ENCODE measurements at regions not wholly inside any gene's neighbourhood (a gene's known extent, or its start where the extent isn't known, plus 50 kb on each side); places are given as distances from the start of the nearest gene placed in this dataset.
"Not testable (repeated sequence)": the region's sequence is repeated elsewhere in the genome, so short reads cannot be mapped to it uniquely, and the experiment has no call there.

DNA sequence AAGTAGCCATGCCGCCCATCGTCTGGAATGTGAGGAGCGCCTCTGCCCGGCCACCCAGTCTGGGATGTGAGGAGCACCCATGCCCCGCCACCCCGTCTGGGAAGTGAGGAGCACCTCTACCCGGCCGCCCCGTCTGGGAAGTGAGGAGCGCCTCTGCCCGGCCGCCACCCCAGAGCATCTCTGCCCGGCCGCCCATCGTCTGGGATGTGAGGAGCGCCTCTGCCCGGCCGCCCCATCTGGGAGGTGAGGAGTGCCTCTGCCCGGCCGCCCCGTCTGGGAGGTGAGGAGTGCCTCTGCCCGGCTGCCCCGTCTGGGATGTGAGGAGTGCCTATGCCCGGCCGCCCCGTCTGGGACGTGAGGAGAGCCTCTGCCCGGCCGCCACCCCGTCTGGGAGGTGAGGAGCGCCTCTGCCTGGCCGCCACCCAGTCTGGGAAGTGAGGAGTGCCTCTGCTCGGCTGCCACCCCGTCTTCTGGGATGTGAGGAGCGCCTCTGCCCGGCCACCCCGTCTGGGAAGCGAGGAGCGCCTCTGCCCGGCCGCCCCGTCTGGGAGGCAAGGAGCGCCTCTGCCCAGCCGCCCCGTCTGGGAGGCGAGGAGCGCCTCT is 126.7 kb upstream of the MED14 start:
- CTCF ChIA-PET; H3K4me1 Mint-ChIP-seq; H3K4me3 Mint-ChIP-seq; H3K27ac Mint-ChIP-seq; H3K9me3 Mint-ChIP-seq (ENCODE audit: low read depth); ATAC-seq; H3K36me3 Mint-ChIP-seq; H3K27me3 Mint-ChIP-seq; DNase-seq: not testable (repeated sequence)

DNA sequence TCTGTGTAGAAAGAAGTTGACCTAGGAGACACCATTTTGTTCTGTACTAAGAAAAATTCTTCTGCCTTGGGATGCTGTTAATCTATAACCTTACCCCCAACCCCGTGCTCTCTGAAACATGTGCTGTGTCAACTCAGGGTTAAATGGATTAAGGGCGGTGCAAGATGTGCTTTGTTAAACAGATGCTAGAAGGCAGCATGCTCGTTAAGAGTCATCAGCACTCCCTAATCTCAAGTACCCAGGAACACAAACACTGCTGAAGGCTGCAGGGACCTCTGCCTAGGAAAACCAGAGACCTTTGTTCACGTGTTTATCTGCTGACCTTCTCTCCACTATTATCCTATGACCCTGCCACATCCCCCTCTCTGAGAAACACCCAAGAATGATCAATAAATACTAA is 127.9 kb upstream of the MED14 start:
- H3K36me3 Mint-ChIP-seq; H3K4me3 Mint-ChIP-seq; CTCF ChIA-PET; H3K9me3 Mint-ChIP-seq (ENCODE audit: low read depth); H3K4me1 Mint-ChIP-seq; H3K27ac Mint-ChIP-seq; DNase-seq; ATAC-seq; H3K27me3 Mint-ChIP-seq: not testable (repeated sequence)

DNA sequence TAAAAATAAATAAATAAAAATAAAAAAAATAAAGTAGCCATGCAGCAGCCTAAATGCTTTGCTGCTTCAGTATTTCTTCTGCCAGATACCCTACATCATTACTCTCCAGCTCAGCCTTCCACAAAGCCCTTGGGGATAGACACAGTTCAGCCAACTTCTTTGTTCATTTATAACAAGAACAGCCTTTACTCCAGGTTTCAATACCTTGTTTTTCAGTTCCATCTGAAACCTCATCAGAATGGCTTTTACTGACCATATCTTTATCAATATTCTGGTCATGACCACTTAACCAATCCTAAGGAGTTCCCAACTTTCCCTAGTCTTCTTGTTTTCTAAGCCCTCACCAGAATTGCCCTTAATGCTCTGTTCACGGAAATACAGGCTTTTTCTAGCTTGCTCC is 128.3 kb upstream of the MED14 start:
- Mint-ChIP-seq H3K4me1 (no peaks in the 10 kb centered on the region), H3K27me3 (peaks cover 2% of the 10 kb centered on the region), H3K36me3 (peaks cover 1% of the 10 kb centered on the region), H3K27ac (no peak overlapping the region), H3K4me3 (no peak overlapping the region), H3K9me3 (ENCODE audit: low read depth) (no peaks in the 10 kb centered on the region)
- ATAC-seq (no peak), DNase-seq (no peak)
- CTCF ChIA-PET = no interaction called here

DNA sequence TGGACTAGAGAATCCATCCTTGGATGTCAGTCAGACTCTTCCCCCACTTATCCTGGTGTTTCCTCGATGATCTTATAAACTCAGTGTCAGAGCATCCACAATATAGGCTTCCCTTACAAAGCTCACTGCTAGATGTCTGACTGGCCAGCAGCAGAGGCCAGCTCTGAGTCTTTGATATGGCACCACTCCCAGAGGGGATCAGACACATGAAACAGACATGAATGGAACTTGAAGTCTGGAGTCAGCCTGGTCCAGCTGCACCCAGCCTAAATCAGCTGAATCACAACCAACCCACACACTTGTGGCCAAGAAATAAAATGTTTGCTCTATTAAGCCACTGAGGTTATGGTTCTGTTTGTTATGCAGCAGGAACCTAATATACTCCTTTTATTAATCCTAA is 129.6 kb upstream of the MED14 start:
- Mint-ChIP-seq H3K27ac (no peak overlapping the region), H3K27me3 (peaks cover 2% of the 10 kb centered on the region), H3K9me3 (ENCODE audit: low read depth) (no peaks in the 10 kb centered on the region), H3K4me1 (no peaks in the 10 kb centered on the region), H3K4me3 (no peak overlapping the region), H3K36me3 (peaks cover 1% of the 10 kb centered on the region)
- DNase-seq (no peak), ATAC-seq (no peak)
- CTCF ChIA-PET = no interaction called here

DNA sequence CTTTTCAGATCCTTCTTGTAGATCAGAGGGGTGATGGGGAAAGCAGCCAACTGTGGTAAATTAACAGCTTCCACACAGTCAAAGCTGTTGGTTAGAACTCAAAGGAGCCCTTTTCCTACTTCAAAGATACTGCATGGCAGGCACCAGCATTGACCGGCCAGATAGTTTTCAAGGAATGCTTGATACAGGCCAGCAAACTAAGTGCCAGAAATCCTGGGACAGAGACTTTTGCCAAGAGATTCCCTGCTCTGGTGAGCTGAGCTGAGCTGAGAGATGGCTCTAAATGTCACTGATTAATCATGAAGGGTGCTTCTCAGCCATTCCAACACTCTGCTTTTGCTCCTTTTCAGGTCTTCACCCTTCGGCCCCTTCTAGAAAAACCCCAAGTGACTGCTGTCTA is 131.6 kb upstream of the MED14 start:
- H3K27me3 Mint-ChIP-seq = peaks cover 2% of the 10 kb centered on the region
- H3K36me3 Mint-ChIP-seq = peaks cover 1% of the 10 kb centered on the region
- no peak for ATAC-seq
- CTCF ChIA-PET = no interaction called here
- no peak overlapping the region for H3K4me3 Mint-ChIP-seq
- DNase-seq = no peak
- H3K4me1 Mint-ChIP-seq = peaks cover 4% of the 10 kb centered on the region
- H3K9me3 Mint-ChIP-seq (ENCODE audit: low read depth) = no peaks in the 10 kb centered on the region
- H3K27ac Mint-ChIP-seq = no peak overlapping the region

DNA sequence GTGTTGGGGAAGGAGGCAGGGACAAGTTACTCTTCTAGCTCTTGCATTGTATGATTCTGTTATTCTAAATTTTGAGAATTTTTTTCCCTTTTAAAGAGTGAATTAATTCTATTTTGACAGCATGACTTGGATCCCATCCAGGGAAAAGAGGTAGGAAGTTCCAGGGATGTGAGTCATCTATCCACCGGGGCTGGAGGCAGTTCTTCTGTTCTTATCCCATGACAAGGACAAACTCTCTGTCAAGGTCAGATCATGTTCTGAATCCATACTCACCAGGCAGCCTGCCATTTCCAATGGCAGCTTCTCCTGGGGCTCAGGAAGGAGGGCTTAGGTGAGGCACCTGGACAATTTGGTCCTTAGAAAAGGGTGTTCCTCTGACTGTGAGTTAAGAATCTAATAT is 132.0 kb upstream of the MED14 start:
- DNase-seq = no peak
- Mint-ChIP-seq H3K36me3 (peaks cover 1% of the 10 kb centered on the region), H3K9me3 (ENCODE audit: low read depth) (no peaks in the 10 kb centered on the region), H3K4me3 (no peak overlapping the region), H3K27ac (no peak overlapping the region), H3K4me1 (peaks cover 4% of the 10 kb centered on the region), H3K27me3 (peaks cover 2% of the 10 kb centered on the region)
- CTCF ChIA-PET = no interaction called here
- no peak for ATAC-seq

DNA sequence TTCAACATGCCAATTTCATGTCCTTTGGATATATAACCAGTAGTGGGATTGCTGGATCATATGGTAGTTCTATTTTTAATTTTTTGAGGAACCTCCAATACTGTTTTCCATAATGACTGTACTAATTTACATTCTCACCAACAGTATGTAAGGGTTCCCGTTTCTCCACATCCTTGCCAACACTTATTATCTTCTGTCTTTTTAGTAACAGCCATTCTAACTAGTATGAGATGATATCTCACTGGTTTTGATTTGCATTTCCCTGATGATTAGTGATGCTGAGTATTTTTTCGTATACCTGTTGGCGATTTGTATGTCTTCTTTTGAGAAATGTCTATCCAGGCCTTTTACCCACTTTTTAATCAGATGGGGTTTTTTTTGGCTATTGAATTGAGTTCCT is 133.5 kb upstream of the MED14 start:
- Mint-ChIP-seq H3K27ac (no peak overlapping the region), H3K27me3 (peaks cover 2% of the 10 kb centered on the region), H3K4me3 (no peak overlapping the region), H3K36me3 (no peaks in the 10 kb centered on the region), H3K9me3 (ENCODE audit: low read depth) (no peaks in the 10 kb centered on the region), H3K4me1 (peaks cover 4% of the 10 kb centered on the region)
- ATAC-seq = no peak
- CTCF ChIA-PET = interaction anchor here (1.0 kb wide), 1 partner anchor 9 kb away, joined by 3 read pairs; no protein-coding TSS in a partner anchor
- no peak for DNase-seq

DNA sequence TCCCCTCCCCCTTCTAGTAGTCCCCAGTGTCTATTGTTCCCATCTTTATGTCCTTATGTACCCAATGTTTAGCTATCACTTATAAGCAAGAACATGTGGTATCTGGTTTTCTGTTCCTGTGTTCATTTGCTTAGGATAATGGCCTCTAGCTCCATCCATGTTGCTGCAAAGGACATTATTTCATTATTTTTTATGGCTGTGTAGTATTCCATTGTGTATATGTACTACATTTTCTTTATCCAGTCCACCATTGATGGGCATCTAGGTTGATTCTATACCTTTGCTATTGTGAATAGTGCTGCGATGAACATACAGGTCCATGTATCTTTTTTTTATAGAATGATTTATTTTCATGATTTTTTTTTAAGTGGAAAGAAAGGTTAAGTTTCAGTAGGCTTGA is 135.6 kb upstream of the MED14 start:
- H3K36me3 Mint-ChIP-seq; H3K27me3 Mint-ChIP-seq; CTCF ChIA-PET; H3K27ac Mint-ChIP-seq; ATAC-seq; H3K4me1 Mint-ChIP-seq; DNase-seq; H3K4me3 Mint-ChIP-seq; H3K9me3 Mint-ChIP-seq (ENCODE audit: low read depth): not testable (repeated sequence)

DNA sequence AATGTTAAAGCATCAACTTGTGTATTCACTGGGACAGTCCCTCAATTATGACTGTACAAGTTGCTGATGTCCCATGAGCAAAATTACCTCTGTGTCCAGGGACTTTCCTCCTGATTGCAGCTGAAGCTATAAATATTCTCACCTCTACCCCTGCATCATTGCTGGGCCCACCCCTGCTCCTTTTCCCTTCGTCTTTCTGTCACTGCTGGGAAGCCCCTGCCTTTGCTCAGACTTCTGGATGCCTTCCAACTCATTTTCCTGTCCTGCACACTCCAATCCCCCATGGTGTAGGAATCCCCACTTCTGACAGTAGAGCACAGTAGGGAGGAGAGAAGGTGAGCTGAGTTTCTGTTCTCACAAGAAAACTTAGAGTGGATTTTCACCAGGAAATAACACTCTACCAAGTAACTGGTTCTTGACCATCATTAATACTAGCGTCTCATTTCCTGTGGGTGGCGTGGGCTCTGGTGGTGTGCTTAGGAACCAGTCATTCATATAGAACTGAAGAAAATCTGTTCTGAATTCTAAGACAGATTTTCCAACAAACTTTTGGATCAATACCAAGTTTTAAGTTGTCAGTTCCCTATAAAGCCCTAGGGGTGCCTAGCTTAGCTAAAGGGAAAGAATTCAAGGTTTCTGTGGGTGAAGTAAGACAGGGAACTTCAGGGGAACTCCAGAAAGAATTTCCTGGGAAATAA is 136.2 kb upstream of the MED14 start:
- CTCF ChIA-PET = no interaction called here

DNA sequence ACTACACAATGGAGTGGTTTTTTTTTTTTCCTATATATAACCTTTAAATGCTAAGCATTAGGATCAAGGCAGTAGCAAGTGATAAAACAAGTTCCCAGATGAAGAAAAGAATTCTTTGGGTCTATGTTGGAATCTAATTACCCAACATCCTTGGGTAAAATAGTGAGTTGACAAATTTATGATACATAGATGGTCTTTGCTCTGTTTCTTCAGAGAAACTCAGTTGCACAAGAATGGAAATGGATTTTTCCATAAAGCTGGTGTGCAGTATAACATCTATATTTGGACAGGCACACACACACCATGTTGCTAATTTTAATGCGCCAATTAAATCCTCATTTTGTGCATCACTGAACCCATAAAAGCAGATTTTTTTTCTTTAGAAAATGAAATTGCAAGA is 137.0 kb upstream of the MED14 start:
- Mint-ChIP-seq H3K4me1 (peaks cover 4% of the 10 kb centered on the region), H3K4me3 (no peak overlapping the region), H3K27ac (no peak overlapping the region), H3K36me3 (no peaks in the 10 kb centered on the region), H3K27me3 (no peaks in the 10 kb centered on the region), H3K9me3 (ENCODE audit: low read depth) (no peaks in the 10 kb centered on the region)
- ATAC-seq (no peak), DNase-seq (no peak)
- CTCF ChIA-PET = no interaction called here

More for the DNA sequence above, 136.2 kb upstream of the MED14 start:
- H3K27me3 Mint-ChIP-seq = peaks cover 2% of the 10 kb centered on the region
- no peaks in the 10 kb centered on the region for H3K9me3 Mint-ChIP-seq (ENCODE audit: low read depth)
- peak; percentile 40 for DNase-seq
- peaks cover 4% of the 10 kb centered on the region for H3K4me1 Mint-ChIP-seq
- no peak for ATAC-seq
- no peak overlapping the region for H3K4me3 Mint-ChIP-seq
- H3K36me3 Mint-ChIP-seq = no peaks in the 10 kb centered on the region
- H3K27ac Mint-ChIP-seq = no peak overlapping the region

DNA sequence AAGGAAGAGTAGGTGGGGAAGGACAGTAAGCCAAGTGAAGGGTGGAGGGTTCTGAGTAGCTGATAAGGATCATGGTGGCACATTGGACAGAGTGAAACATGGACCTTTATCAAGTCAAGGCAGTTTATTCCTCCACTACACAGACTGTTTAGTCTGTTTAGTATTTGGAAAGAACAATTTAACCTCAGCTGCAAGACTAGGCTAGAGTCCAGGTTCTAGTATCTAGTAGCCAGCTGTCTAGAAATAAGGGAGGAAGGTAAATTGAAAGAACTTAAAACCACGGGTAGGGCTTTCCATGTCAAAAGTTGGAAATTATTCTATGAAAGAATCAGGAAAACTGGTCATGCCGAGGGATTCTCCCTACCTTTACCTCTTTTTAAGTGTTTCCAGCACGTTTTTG is 140.1 kb upstream of the MED14 start:
- no peak for DNase-seq
- Mint-ChIP-seq H3K36me3 (no peaks in the 10 kb centered on the region), H3K4me1 (peaks cover 4% of the 10 kb centered on the region), H3K27ac (no peak overlapping the region), H3K27me3 (no peaks in the 10 kb centered on the region), H3K9me3 (ENCODE audit: low read depth) (no peaks in the 10 kb centered on the region), H3K4me3 (no peak overlapping the region)
- ATAC-seq = no peak
- CTCF ChIA-PET = no interaction called here

DNA sequence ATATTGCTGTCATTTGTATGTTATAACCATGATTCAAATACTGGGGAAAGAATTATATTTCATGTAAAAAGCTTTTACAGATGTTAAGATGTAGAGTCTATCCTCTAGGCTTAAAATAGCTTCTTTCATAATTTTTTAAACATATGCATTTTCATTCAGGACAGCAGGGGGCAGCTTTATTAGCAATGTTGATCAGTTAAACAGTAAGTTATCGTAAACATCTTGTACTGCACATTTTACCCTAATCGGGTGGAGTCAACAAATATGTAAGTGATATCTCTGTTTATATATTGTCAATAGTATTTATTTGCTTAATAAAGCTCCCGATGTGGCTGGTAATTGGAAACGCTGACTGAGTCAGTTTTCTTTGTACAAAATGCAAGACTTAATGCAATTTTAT is 142.5 kb upstream of the MED14 start:
- DNase-seq = no peak
- CTCF ChIA-PET = interaction anchor here (0.6 to 1.7 kb wide), 8 partner anchors 9 to 401 kb away, joined by 3 to 16 read pairs (median 3); no protein-coding TSS in a partner anchor
- no peak overlapping the region for H3K4me3 Mint-ChIP-seq
- no peaks in the 10 kb centered on the region for H3K27me3 Mint-ChIP-seq
- no peak for ATAC-seq
- H3K27ac Mint-ChIP-seq = no peak overlapping the region
- H3K4me1 Mint-ChIP-seq = no peaks in the 10 kb centered on the region
- no peaks in the 10 kb centered on the region for H3K9me3 Mint-ChIP-seq (ENCODE audit: low read depth)
- no peaks in the 10 kb centered on the region for H3K36me3 Mint-ChIP-seq

DNA sequence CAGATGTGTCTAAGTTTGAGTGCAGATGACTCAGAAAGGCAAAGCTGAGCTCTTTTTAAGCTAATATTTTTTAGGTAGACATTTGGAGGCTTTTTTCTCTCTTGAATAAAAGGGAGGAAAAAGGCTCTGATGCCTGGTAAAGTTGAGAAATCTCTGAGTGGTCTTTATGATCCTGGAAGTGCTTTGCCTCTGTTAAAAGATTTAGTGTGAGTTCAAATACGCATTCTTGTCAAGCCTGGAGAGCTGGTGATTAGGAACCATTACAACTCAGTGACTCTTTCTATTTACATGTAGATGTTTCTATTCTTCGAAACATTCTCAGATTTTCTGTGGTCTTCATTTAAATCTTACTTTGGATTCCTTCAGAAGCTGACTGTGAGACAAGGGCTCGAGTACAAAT is 143.4 kb upstream of the MED14 start:
- CTCF ChIA-PET = interaction anchor here (1.0 to 1.8 kb wide), 5 partner anchors 54 to 335 kb away, joined by 3 to 16 read pairs (median 3); no protein-coding TSS in a partner anchor
- Mint-ChIP-seq H3K9me3 (ENCODE audit: low read depth) (no peaks in the 10 kb centered on the region), H3K27me3 (no peaks in the 10 kb centered on the region), H3K4me1 (no peaks in the 10 kb centered on the region), H3K4me3 (no peak overlapping the region), H3K36me3 (no peaks in the 10 kb centered on the region), H3K27ac (no peak overlapping the region)
- DNase-seq (no peak), ATAC-seq (no peak)

DNA sequence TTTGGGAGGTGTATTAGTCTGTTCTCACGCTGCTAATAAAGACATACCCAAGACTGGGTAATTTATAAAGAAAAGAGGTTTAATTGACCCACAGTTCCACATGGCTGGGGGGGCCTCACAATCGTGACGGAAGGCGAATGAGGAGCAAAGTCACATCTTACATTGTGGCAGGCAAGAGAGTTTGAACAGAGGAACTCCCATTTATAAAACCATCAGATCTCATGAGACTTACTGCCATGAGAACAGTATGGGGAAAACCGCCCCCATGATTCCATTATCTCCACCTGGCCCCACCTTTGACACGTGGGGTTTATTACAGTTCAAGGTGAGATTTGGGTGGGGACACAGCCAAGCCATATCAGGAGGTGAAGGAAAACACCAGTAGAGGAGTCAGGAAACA is 143.8 kb upstream of the MED14 start:
- H3K27ac Mint-ChIP-seq; H3K4me1 Mint-ChIP-seq; H3K27me3 Mint-ChIP-seq; DNase-seq; ATAC-seq; H3K36me3 Mint-ChIP-seq; H3K4me3 Mint-ChIP-seq; H3K9me3 Mint-ChIP-seq (ENCODE audit: low read depth): not testable (repeated sequence)
- CTCF ChIA-PET = interaction anchor here (1.4 to 1.8 kb wide), 4 partner anchors 194 to 335 kb away, joined by 3 to 16 read pairs (median 3); no protein-coding TSS in a partner anchor
